ENCODE measurements at regions not wholly inside any gene's neighbourhood (a gene's known extent, or its start where the extent isn't known, plus 50 kb on each side); places are given as distances from the start of the nearest gene placed in this dataset.

- no peak for TF ChIP-seq CTCF (IDR thresholded peaks at IDR 0.05; ENCODE audit: low read depth, low read length)
- no peak for DNase-seq (ENCODE audit: low read depth in 2 of 2)
Measured at GRCh38 chr3:132978464-132978863, 59.7 kb upstream of the TMEM108 start.

GRCh38 chr3:132974097-132974496 is 64.1 kb upstream of the TMEM108 start:
- H3K4me3 ChIP-seq (replicated peaks in 1 of 2; ENCODE audit: low read depth in 2 of 2, low read length in 2 of 2): no peak overlapping the region
- TF ChIP-seq CTCF (IDR thresholded peaks at IDR 0.05; ENCODE audit: low read depth, low read length): no peak
- no peak for DNase-seq (ENCODE audit: low read depth in 2 of 2)

More at GRCh38 chr3:132978464-132978863, 59.7 kb upstream of the TMEM108 start:
- no peak overlapping the region for H3K4me3 ChIP-seq (replicated peaks in 1 of 2; ENCODE audit: low read depth in 2 of 2, low read length in 2 of 2)

GRCh38 chr3:132973441-132973840 is 64.8 kb upstream of the TMEM108 start:
- no peak for DNase-seq (ENCODE audit: low read depth in 2 of 2)
- H3K4me3 ChIP-seq (replicated peaks in 1 of 2; ENCODE audit: low read depth in 2 of 2, low read length in 2 of 2): no peak overlapping the region
- no peak for TF ChIP-seq CTCF (IDR thresholded peaks at IDR 0.05; ENCODE audit: low read depth, low read length)

- peak; percentile 1 to 23 for DNase-seq (ENCODE audit: low read depth in 2 of 2)
- no peak overlapping the region for H3K4me3 ChIP-seq (replicated peaks in 1 of 2; ENCODE audit: low read depth in 2 of 2, low read length in 2 of 2)
- no peak for TF ChIP-seq CTCF (IDR thresholded peaks at IDR 0.05; ENCODE audit: low read depth, low read length)
Measured at GRCh38 chr3:132972333-132972732, 65.9 kb upstream of the TMEM108 start.

GRCh38 chr3:132966374-132966773 is 71.8 kb upstream of the TMEM108 start:
- no peak overlapping the region for H3K4me3 ChIP-seq (replicated peaks in 1 of 2; ENCODE audit: low read depth in 2 of 2, low read length in 2 of 2)
- DNase-seq (ENCODE audit: low read depth in 2 of 2): no peak
- no peak for TF ChIP-seq CTCF (IDR thresholded peaks at IDR 0.05; ENCODE audit: low read depth, low read length)

- no peak overlapping the region for H3K4me3 ChIP-seq (replicated peaks in 1 of 2; ENCODE audit: low read depth in 2 of 2, low read length in 2 of 2)
- DNase-seq (ENCODE audit: low read depth in 2 of 2): no peak
- TF ChIP-seq CTCF (IDR thresholded peaks at IDR 0.05; ENCODE audit: low read depth, low read length): no peak
Measured at GRCh38 chr3:132964266-132964665, 73.9 kb upstream of the TMEM108 start.

GRCh38 chr3:132963786-132964185 is 74.4 kb upstream of the TMEM108 start:
- H3K4me3 ChIP-seq (replicated peaks in 1 of 2; ENCODE audit: low read depth in 2 of 2, low read length in 2 of 2): no peak overlapping the region
- TF ChIP-seq CTCF (IDR thresholded peaks at IDR 0.05; ENCODE audit: low read depth, low read length): no peak
- no peak for DNase-seq (ENCODE audit: low read depth in 2 of 2)
